Hepatocyte (in vitro differentiated cells): ENCODE measurements at regions not wholly inside any gene's neighbourhood (a gene's known extent, or its start where the extent isn't known, plus 50 kb on each side); places are given as distances from the start of the nearest gene placed in this dataset.
A peak's percentile ranks its signal among the peaks of the same experiment; 100 is the strongest.

Experiments
- DNase-seq: peaks from one replicate; pipeline ENCODE4 v3.0.0-alpha.2; 2016; ENCODE audit warnings: low spot score
- H2AFZ ChIP-seq: fragments of 200-600 bp; sonication (generic); 2 replicates; pipeline ENCODE4 v1.6.0; 2016; ENCODE audit warnings: antibody characterized with exemption, mild to moderate bottlenecking
- H3K27ac ChIP-seq: fragments of 200-600 bp; sonication (generic); 2 replicates; pipeline ENCODE4 v1.5.1; 2016; ENCODE audit warnings: mild to moderate bottlenecking
- H3K27me3 ChIP-seq: fragments of 200-600 bp; sonication (generic); 2 replicates; pipeline ENCODE4 v1.6.1; 2016
- H3K36me3 ChIP-seq: fragments of 200-600 bp; sonication (generic); replicated peaks from 2 replicates; pipeline ENCODE4 v1.5.1; 2016; ENCODE audit warnings: low read depth; ENCODE audit not compliant: insufficient read depth
- H3K4me1 ChIP-seq: fragments of 200-600 bp; sonication (generic); 2 replicates; pipeline ENCODE4 v1.5.1; 2016; ENCODE audit warnings: mild to moderate bottlenecking, moderate library complexity; ENCODE audit not compliant: insufficient read depth
- H3K4me2 ChIP-seq: fragments of 200-600 bp; sonication (generic); 2 replicates; pipeline ENCODE4 v1.6.0; 2016
- H3K4me3 ChIP-seq: fragments of 200-600 bp; sonication (generic); 2 replicates; pipeline ENCODE4 v1.5.1; 2016; ENCODE audit warnings: mild to moderate bottlenecking
- H3K79me2 ChIP-seq: fragments of 200-600 bp; sonication (generic); 2 replicates; pipeline ENCODE4 v1.6.0; 2017; ENCODE audit warnings: mild to moderate bottlenecking
- H3K9me2 ChIP-seq: fragments of 200-600 bp; sonication (generic); replicated peaks from 2 replicates; pipeline ENCODE4 v1.6.0; 2017; ENCODE audit warnings: mild to moderate bottlenecking; ENCODE audit not compliant: insufficient read depth
- H3K9me3 ChIP-seq: fragments of 200-600 bp; sonication (generic); 2 replicates; pipeline ENCODE4 v1.5.1; 2016; ENCODE audit warnings: low read depth, mild to moderate bottlenecking
- H4K20me1 ChIP-seq: fragments of 200-600 bp; sonication (generic); 2 replicates; pipeline ENCODE4 v1.6.0; 2016; ENCODE audit warnings: mild to moderate bottlenecking; ENCODE audit not compliant: insufficient read depth, poor library complexity, severe bottlenecking
- CTCF ChIP-seq: fragments of 200-600 bp; sonication (generic); IDR thresholded peaks from 2 replicates; pipeline ENCODE4 v1.5.1; 2016; ENCODE audit warnings: antibody characterized with exemption, mild to moderate bottlenecking; ENCODE audit not compliant: poor library complexity
- EZH2 ChIP-seq: fragments of 200-600 bp; sonication (generic); IDR thresholded peaks from 2 replicates; pipeline ENCODE4 v1.6.1; 2016; ENCODE audit warnings: antibody characterized with exemption, mild to moderate bottlenecking, borderline replicate concordance
- EZH2phosphoT487 ChIP-seq: fragments of 200-600 bp; sonication (generic); IDR thresholded peaks from one replicate; pipeline ENCODE4 v1.6.1; 2018; ENCODE audit warnings: antibody characterized with exemption, mild to moderate bottlenecking, low read depth, moderate library complexity; ENCODE audit not compliant: unreplicated experiment, severe bottlenecking
- WGBS: methylation state at CpG from one replicate; pipeline ENCODE4 v1.1.6; 2016; ENCODE audit warnings: low lambda C conversion rate; ENCODE audit errors: missing lambda C conversion rate; 5-methylcytosine and 5-hydroxymethylcytosine counted together

GRCh38 chr6:81843302-81843701, 90.8 kb upstream of the TENT5A start:
- H3K9me2 ChIP-seq: no peaks in the 10 kb centered on the region
- H4K20me1 ChIP-seq: no peaks in the 10 kb centered on the region
- H3K27ac ChIP-seq: no peak overlapping the region
- no peak overlapping the region for H3K4me2 ChIP-seq
- no peak for DNase-seq
- no peaks in the 10 kb centered on the region for H3K36me3 ChIP-seq
- no peak overlapping the region for H2AFZ ChIP-seq
- H3K9me3 ChIP-seq: no peaks in the 10 kb centered on the region
- no peak for TF ChIP-seq CTCF
- TF ChIP-seq EZH2phosphoT487: no peak
- no peak for TF ChIP-seq EZH2
- no peaks in the 10 kb centered on the region for H3K27me3 ChIP-seq
- WGBS: 65% methylated on average over 2 of the region's 2 CpGs
- H3K79me2 ChIP-seq: no peaks in the 10 kb centered on the region
- peaks cover 5% of the 10 kb centered on the region for H3K4me1 ChIP-seq
- no peak overlapping the region for H3K4me3 ChIP-seq

GRCh38 chr6:81842254-81842653, 89.8 kb upstream of the TENT5A start:
- H3K4me3 ChIP-seq: no peak overlapping the region
- H2AFZ ChIP-seq: no peak overlapping the region
- H3K9me3 ChIP-seq: no peaks in the 10 kb centered on the region
- H3K79me2 ChIP-seq: no peaks in the 10 kb centered on the region
- peaks cover 12% of the 10 kb centered on the region for H3K4me1 ChIP-seq
- H3K4me2 ChIP-seq: no peak overlapping the region
- no peaks in the 10 kb centered on the region for H4K20me1 ChIP-seq
- no peaks in the 10 kb centered on the region for H3K36me3 ChIP-seq
- no peak for TF ChIP-seq CTCF
- TF ChIP-seq EZH2: no peak
- no peak for TF ChIP-seq EZH2phosphoT487
- no peak for DNase-seq
- H3K9me2 ChIP-seq: no peaks in the 10 kb centered on the region
- no peak overlapping the region for H3K27ac ChIP-seq
- no peaks in the 10 kb centered on the region for H3K27me3 ChIP-seq

GRCh38 chr6:81838724-81839426, 86.4 kb upstream of the TENT5A start:
- H3K4me2 ChIP-seq: no peak overlapping the region
- no peak for DNase-seq
- no peak for TF ChIP-seq CTCF
- TF ChIP-seq EZH2phosphoT487: no peak
- no peak for TF ChIP-seq EZH2

More at GRCh38 chr6:81838724-81839426, 86.4 kb upstream of the TENT5A start:
- Histone ChIP-seq H3K27ac (peak overlapping the region; percentile 67), H3K4me1 (peaks cover 18% of the 10 kb centered on the region), H3K9me3 (no peaks in the 10 kb centered on the region), H3K9me2 (no peaks in the 10 kb centered on the region), H2AFZ (no peak overlapping the region), H3K27me3 (no peaks in the 10 kb centered on the region), H3K36me3 (no peaks in the 10 kb centered on the region), H3K4me3 (no peak overlapping the region), H3K79me2 (no peaks in the 10 kb centered on the region), H4K20me1 (no peaks in the 10 kb centered on the region)
- 56% methylated on average over 1 of the region's 1 CpG for WGBS
